ENCODE measurements at regions not wholly inside any gene's neighbourhood (a gene's known extent, or its start where the extent isn't known, plus 50 kb on each side); places are given as distances from the start of the nearest gene placed in this dataset.

DNA sequence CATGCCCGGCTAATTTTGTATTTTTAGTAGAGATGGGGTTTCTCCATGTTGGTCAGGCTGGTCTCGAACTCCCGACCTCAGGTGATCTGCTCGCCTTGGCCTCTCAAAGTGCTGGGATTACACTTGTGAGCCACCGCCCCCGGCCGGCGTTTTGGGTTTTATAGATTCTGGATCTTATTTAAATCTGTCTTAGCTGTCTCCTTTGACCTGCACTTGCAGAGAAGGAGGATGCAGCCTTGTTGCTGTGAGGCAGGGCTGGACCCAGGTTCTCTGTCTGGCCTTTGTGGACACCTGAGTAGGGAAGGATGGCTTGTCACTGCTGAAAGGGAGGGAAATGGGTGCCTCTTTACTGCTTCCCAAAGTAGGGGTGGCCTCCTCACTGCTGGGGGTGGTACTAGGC, 83.0 kb upstream of the HS6ST1 start:
- no peak for DNase-seq

DNA sequence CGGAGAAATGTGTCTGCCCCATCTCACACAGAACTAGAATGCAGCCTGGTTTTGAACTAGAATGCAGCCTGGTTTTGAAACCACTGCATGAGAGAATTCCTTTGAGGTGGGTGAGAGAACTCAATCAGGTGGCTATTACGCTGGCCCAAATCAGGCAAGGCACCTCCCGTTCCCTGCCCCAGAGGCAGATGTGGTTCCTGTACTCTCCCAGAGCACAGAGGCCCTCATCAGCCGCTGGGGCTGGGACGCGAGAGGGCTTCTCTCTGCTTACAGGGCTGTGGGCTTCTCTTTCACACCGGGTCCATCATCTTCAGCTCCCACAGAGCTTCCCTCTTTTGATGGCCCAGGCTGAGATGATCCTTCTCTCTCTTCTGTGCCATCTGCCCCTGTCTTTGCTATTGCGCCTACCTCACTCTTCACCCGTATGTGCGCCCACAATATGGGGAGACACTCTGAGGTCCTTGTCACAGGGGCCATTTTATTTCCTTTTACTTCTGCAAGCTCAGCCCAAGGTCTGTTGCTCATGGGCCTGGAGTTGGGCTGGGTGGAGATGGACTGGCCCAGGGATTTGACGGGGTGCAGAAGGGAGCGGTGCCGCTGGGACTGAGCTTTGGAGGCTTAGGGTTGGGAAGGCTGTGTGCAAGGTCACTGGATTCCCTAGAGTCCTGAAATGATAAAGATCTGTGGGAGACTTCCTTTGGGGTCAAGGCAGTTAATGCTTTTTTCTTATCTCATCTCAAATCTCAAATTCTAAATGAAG, 84.4 kb upstream of the HS6ST1 start:
- DNase-seq, result no peak

DNA sequence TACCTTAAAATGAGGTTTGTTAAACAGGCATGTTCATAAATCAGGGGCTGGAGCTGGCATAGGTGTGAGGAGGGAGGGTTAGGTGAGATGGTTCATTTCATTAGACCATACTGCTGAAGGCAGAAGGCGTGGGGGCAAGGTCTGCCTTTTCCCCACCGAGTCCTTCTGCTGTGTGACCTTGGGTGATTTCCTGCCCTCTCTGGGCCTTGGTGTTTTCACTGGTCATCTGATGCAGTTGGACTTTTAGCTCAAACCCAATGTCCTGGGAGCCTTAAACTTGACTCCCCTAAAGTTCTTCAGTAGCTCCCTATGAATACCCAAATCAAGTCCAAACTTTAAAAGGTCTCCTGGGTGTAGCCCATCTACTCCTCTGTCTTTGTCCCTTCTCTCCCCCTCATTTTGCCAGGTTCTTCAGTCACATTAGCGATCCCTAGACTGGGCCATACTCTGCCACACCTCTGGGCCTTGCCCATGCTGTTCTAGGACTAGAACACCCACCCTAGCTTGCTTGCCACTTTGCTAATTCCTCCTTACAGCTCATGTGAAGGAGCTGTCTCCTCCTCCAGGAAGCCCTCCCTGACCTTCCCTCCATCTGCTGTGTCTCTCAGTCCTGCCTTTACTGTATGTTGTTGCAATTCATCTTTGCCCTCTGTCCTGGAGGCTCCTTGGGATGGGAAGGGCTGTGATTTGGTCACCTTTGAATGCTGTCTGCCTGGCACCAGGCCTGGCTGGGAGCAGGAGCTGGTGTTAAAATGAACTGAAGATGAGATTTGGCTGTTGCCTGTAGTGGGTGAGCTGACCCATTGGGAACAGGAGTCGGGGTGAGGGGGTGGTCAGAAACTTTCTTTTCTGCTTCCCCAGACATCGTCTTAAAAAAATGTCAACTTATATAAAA, 85.4 kb upstream of the HS6ST1 start:
- no peak for DNase-seq

DNA sequence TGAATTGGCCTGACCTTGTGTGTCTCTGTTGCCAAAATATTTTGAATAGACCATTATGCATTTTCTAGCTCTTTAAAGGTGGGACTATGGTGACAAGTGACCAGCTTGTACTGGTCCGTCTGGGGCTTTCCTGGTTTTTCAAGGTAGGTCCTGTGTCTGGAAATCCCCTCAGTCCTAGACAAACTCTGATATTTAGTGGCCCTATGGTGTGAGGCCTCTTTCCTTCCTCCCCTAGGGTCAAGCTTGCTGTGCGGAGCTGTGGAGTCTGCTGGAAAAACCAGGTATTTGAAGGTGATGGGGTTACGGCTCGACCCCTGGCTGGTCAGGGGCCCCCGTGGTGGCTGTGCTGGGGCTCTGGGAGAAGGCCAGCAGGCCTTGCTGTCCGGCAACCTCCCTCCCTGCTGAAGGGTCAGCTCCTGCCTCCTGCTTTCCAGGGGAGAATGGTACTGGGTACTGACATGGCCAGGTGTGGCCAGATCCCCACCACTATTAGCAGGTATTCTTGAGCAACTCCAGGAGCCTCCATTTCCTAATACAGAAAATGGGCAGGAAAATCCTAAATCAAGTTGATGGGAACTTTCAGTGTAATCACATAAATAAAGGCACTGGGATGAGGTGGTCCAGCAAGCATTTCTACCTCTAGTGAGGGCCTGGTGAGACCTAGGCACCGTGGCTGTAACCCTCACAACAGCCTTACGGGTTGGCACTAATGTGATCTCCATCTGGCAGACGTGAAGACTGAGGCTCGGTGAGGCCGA, 86.2 kb upstream of the HS6ST1 start:
- no peak for DNase-seq

DNA sequence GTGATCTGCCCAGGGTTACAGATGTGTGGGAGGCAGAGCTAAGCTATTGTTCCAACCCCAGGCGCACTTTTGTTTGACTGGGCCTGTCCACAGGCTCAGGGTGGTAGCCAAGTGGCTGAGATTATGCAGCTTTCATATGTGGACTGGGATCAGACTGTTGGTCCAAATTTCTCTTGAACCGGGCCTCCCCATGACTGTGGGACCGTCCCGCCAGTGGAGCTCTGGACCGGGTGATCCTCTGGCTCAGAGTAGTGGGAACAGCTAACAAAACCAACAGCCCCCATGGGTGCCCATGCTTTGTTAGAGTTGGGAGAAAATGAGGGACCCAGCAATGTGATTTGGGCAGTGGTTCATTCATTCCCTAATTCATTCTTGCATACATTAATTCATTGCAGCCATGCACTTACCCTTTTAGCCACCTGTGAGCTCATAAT, 86.8 kb upstream of the HS6ST1 start:
- no peak for DNase-seq

DNA sequence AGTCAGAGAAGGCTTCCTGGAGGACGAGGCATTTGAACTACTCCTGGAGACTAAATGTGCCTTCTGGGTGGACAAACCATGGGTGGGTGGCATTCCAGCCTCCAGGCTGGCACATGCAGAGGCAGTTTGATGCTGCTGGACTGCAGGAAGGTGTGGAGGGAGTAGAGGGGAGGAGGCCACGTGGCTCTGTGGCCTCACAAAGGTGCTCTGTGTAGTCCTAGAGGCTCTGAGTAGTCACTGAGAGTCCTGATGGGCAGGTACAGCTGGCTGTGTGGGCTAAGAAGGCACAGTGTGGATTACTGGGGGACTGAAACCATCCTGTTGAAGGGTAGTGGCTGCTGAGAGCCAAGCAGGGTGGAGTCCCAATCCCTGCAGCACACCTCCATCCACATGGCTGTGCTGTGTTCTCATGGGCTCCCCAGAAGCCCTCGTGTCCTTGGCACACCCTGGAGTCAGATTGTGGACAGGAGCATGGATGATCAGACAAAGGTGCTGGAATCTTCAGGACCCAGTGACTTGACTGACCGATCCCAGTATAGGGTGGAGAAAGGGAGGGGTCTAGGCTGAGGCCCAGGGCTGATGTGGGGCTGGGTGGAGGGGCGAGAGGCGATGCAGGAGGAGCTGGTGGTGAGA, 87.4 kb upstream of the HS6ST1 start:
- DNase-seq, result no peak

DNA sequence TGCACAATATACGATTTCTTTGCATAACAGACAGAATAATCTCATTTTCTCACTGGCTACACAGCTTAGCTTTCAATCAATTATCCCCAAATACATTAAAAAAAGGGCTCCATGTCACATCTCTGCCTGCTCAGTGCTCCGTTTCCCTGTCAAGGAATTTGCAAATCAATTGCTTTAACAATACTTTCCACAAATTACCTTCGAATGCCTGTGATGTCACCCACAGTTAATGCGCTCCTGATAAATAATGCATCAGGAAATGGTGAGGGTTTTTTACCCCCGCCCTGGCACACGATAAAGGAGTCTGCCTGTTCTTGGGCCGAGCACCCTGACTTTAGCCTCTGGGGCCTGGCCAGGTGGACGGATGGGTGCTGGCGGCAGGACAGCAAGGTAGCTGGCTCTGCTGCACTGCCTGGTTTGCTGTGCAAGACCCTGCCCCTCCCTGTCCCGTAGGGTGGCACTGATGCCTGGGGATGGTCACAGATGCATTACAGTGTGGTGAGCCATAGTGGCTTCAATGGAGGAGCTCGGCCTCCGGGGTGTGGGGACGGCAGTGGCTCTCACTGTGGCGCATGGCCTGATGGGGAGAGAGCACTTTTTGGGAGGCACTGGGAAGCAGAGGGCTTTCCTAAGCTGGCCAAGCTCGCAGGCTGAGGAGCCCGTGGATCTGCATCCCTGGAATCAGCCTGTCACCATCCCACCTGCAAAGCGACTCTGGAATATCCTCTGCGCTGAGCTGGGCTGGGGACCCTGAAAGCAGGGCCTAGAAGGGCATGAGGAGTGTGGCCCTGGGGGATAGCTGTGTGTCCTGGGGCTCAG, 88.3 kb upstream of the HS6ST1 start:
- no peak for DNase-seq

DNA sequence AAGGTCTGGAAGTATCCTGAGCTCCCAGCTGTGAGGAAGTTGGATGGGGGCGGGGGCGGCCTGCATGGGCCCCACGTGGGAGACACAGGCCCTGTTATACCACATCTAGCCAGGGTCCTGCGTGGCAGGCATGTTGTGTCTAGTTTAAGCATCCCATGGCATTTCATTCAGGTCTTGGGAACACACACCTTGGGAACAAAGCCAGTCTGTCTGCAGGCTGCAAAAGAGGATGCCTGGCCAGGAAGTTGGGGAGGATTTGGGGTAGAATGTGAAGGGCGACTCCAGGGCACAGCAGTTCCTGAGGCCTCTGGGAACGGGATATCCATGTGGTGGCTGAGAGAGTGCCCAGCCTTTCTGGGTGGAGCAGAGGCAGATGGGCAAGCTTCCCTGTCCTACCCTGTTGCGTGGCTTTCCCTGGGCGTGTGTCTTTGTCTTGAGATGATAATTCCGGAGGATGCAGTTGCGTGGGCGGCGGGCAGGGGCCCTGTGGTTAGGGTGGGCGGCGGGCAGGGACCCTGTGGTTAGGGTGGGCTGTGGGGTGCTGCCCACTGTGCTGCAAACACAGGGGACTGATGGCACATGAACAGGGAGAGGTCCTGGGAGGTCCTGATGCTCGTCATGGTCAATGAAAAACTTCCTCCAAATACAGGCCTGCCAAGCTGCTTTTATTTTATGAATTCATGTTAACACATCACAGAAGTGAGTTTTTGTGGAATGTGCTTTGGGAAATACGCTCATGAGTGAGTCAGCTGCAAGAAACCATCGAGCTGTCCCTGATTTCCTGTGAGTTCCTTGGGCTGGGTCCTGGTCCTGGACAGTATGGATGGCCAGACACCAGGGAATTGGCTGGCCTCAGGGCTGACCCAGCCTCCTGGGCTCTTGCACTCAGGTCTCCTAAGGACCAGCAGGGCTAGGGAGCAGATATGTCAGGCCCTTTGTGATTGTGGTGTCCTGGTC, 90.0 kb upstream of the HS6ST1 start:
- DNase-seq, result peak in 2 of 4 experiments; percentile 20 to 47

DNA sequence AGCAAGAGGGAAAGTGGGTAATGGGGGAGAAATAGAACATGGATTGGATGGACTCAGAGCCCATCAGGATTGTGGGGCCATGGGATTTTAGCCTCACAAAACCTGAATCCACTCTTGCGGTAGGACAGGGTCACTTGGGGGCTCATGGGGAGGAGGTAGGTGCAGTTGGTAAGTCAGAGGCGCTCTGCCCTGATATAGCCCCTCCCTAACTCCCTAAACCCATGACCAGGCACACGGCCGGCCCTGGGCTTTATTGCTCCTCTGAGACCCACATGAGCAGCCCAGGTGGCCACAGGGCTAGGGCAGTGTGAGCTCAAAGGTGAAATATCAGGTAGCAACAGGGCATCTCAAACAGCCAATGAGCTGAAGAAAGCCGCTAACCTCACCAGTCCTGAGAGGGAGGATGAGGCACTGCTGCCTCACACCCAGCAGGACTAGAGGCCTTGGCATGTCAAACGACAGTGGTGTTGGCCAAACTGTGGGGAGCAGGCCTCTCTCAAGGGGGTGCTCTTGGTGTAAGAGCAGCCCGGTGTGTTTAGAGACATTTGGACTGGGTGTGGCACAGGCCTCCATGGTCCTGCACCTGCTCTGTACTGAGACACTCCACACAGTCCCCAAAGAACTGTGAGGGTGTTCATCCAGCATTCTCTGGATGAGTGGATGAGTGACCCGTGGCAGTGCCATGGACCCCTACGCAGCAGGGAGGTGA, 90.8 kb upstream of the HS6ST1 start:
- no peak for DNase-seq

DNA sequence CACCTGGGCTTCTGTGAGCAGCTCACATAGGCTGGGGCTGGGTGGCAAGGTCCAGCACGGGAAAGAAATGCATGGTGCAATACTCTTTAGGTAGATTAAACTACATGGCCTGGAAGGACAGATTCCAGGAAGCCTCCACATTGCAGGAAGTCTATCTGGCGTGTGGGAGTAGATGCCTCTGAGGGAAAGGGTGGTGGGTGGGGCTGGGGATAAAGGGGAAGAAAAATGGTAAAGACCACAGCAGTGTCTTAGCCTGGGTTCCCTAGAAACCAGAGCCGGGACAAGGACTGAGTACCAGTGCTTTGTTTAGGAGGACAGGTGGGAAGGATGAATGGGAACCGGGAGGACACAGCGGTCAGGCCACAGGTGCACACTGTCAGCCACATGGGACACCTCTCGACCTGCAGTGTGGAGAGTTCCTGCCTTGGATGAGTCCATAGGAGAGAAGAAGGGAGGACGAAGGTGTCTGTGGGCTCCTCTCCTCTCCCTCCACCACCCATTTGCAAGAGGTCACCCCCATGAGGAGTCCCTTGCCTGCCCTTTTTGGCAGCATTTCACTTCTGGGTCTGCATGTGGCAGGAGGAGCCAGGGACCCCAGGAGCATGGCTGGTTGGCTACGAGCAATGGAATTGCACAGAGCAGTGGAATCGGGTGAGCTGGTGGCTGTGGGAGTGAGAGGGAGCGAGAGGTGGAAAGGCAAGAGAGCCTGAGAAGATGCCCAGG, 91.5 kb upstream of the HS6ST1 start:
- DNase-seq, result peak in 3 of 4 experiments; percentile 10 to 35 (median 34)

DNA sequence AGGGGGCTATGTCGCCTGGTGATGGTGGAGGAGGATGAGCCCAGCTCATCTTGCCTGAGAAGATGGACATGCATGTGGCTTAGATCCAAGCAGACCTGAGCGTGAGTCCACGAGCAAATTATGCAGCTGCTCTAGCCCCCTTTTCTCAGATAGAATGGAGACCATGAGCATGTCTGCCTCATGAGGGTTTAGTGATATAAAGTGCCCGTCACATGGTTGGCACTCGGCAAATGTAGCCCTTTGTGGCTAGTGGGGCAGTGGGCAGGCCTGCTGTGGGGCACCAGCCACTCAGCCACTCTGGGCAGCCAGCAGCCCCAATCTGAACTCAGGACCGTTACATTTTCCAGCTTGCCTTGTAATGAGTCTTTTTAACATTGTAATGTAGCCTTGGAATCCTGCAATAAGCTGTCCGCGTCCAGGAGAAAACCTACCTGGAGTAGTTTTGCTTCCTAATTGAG, 92.1 kb upstream of the HS6ST1 start:
- DNase-seq, result no peak

DNA sequence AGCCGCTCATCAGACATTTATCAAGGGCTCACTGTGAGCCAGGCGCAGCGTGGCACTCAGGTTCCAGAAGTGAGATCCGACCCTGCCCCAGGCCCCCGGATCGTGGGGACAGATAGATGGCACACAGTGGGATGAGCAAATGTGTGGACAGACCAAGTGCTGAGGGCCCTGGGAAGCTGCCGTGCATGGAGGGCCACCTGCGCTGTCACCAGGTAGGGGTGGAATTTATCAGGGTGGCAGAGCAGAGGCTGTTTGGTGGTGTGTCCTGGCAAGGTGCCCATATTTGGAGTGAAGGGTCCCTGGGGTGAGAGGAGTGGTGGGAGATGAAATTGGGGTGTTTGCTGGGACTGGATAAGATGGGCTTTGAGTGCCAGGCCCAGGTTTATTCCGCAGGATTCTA, 92.8 kb upstream of the HS6ST1 start:
- no peak for DNase-seq

DNA sequence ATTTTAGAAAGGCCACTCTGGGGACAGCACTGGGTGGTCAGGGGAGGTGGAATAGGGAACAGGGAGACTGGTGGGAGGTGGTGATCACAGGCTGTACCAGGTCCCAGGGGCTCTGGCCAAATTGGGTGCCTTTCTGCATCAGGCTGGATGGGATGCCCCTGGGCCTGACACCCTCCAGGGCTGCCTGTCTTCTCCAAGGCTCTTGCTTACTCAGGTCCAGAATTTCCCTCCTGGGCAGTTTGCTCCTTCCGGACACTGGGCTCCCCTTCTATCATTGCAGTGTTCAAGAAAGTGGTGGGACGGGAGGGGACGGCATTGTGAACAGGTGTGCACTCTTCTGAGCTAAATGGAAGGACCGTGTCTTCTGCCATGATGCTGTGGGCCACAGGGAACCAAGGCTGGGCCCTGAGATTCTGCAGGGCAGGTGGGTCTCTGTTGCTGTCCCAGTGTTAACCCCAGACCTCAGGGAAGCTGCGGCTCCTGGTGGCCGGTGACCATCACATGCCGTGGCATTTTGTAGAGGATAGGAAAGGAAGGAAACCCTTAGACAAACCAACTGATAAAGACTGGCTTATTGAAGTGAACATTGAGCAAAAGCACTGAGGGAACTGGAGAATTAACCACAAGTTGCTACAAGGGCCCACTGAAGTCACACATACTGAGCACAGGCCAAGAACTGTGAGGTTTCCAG, 93.7 kb upstream of the HS6ST1 start:
- DNase-seq, result no peak

DNA sequence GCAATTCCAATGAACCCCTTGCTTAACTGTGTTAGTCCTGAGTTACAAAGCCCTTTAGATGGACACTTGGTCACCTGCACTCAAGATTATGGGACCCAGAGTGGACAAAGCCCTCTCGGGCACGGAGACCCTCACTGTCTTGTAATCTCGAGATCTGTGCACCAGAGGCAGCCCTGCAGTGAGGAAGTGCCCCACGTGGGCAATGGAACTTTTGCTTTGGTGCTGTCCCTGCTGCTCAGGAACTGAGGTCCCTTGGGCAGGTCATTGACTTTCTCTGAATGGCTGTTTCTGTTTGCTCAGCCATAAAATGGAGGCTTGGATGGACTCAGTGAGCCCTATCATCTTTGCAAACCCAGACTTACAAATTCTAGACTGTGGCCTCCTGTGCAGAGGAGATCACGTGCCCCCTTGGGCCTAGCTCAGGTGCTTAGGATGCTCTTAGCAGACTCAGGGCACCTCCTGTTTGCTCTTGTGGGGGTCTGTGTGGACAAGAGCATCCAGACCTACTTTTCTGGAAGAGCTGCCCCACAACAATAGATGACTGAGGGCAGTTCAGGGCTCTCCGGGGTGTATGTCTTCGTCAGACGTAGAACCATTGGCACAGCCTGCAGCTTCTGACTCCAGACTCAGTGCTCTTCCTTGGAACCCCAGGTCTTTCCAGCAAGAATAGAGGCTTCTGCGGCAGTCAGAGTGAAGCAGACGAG, 94.5 kb upstream of the HS6ST1 start:
- no peak for DNase-seq

DNA sequence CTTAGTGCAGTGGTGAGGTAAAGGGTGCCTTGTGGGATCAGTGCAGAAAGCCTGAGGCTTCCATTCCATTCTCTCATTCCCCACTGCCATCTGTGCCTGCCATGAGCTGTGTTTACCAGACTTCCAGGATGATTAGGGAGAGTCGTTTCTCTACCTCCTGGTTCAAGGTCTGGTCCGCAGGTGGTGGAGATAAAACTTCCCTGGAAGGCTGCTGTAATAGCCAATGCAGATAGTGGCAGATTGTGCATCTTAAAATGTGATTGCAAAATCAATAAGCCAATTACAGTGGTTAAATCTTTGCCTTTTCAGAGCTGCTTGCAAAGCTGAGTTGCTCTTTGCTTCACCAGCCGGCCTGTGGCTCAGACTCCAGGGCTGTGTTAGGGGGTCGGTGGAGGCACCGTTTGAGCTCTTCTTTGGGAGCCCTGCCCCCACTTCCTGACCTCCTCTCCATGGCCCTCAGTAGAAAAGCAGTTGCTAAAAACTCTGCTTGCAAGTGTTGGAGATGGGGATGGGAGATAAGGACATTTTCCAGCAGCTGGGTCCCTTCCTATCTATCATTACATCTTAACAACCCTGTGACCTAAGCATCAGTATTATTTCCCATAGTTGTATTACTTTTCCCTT, 95.2 kb upstream of the HS6ST1 start:
- DNase-seq, result no peak

DNA sequence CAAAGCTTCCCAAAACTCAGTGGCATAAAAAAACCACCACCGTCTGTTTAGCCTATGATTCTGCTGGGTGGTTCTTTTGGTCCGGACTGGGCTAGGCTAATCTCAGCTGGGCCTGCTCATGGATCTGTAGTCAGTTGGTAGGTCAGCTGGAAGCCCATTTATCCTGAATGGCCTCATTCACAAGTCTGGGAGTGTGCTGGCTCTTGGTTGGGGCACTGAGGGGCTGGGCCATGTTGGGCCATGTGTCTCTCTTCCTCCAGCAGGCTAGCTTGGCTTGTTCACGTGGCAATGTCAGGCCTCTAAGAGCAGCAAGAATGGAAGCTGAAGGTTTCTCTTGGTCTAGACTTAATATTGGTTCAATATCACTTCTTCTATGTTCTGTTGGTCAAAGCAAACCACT, 95.7 kb upstream of the HS6ST1 start:
- DNase-seq, result no peak
